Adrenal gland (tissue), 5 donors: ENCODE measurements at regions not wholly inside any gene's neighbourhood (a gene's known extent, or its start where the extent isn't known, plus 50 kb on each side); places are given as distances from the start of the nearest gene placed in this dataset.

Experiments
- POLR2A ChIP-seq, 2 donors: fragments of 450-650 bp; IDR thresholded peaks; one replicate each; pipeline ENCODE4 v1.6.1; 2017; ENCODE audit warnings: antibody characterized with exemption in 2 of 2, mild to moderate bottlenecking in 2 of 2, moderate library complexity in 1 of 2
- TF ChIP-seq, protein P1 (sequence below), 6 experiments: fragments of 450-650 bp in 4 of 6; fragments of 200-600 bp in 2 of 6; sonication (generic) in 1 of 6; IDR thresholded peaks; 1 replicate in 5 of 6; 2 replicates in 1 of 6; pipeline versions ENCODE4 v1.5.1 to v1.8.0; 2016 to 2021; ENCODE audit warnings: antibody characterized with exemption in 6 of 6, mild to moderate bottlenecking in 2 of 6, moderate library complexity in 1 of 6
- donor health status: DM: no; HTN: no; CAD: no.

DNA sequence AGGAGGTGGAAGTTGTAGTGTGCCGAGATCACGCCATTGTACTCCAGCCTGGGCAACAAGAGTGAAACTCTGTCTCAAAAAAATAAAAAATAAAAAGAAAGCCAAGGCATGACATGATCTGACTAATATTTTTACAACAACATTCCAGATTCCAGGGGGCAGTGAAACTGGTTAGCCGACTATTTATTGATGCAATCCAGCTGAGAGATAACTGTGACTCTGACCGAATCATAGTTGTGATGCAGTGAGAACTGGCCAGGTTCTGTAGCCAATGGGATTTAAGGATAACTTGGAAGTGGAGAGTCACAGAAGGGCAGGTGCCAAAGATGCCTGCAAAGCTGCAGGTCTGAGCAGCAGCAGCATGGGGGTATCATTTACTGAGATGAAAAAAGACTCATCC lies 82.9 kb upstream of the TSHZ2 start:
- TF ChIP-seq, protein P1, sequence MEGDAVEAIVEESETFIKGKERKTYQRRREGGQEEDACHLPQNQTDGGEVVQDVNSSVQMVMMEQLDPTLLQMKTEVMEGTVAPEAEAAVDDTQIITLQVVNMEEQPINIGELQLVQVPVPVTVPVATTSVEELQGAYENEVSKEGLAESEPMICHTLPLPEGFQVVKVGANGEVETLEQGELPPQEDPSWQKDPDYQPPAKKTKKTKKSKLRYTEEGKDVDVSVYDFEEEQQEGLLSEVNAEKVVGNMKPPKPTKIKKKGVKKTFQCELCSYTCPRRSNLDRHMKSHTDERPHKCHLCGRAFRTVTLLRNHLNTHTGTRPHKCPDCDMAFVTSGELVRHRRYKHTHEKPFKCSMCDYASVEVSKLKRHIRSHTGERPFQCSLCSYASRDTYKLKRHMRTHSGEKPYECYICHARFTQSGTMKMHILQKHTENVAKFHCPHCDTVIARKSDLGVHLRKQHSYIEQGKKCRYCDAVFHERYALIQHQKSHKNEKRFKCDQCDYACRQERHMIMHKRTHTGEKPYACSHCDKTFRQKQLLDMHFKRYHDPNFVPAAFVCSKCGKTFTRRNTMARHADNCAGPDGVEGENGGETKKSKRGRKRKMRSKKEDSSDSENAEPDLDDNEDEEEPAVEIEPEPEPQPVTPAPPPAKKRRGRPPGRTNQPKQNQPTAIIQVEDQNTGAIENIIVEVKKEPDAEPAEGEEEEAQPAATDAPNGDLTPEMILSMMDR (IDR thresholded peaks at IDR 0.05), result no peak
- no peak for TF ChIP-seq POLR2A (IDR thresholded peaks at IDR 0.05)
